ENCODE measurements at regions not wholly inside any gene's neighbourhood (a gene's known extent, or its start where the extent isn't known, plus 50 kb on each side); places are given as distances from the start of the nearest gene placed in this dataset.
"Not testable (repeated sequence)": the region's sequence is repeated elsewhere in the genome, so short reads cannot be mapped to it uniquely, and the experiment has no call there.

GRCh38 chr7:68074242-68074641 is 1077.6 kb downstream of the TYW1 start:
- no peak for DNase-seq (ENCODE audit: low read depth in 2 of 2)

- no peak for DNase-seq (ENCODE audit: low read depth in 2 of 2)
These were observed 1081.6 kb downstream of the TYW1 start for GRCh38 chr7:68078157-68078710.

- not testable (repeated sequence) for DNase-seq (ENCODE audit: low read depth in 2 of 2)
These were observed 1085.7 kb downstream of the TYW1 start for GRCh38 chr7:68082066-68082960.

- not testable (repeated sequence) for DNase-seq (ENCODE audit: low read depth in 2 of 2)
These were observed 1086.5 kb downstream of the TYW1 start for GRCh38 chr7:68082961-68083657.

GRCh38 chr7:68087401-68087800 is 1090.8 kb downstream of the TYW1 start:
- DNase-seq (ENCODE audit: low read depth in 2 of 2) = no peak

GRCh38 chr7:68088879-68089278 is 1092.2 kb downstream of the TYW1 start:
- DNase-seq (ENCODE audit: low read depth in 2 of 2) = no peak

GRCh38 chr7:68090256-68090655 is 1093.6 kb downstream of the TYW1 start:
- not testable (repeated sequence) for DNase-seq (ENCODE audit: low read depth in 2 of 2)

- DNase-seq (ENCODE audit: low read depth in 2 of 2) = no peak
These were observed 1106.7 kb downstream of the TYW1 start for GRCh38 chr7:68103319-68103718.

- DNase-seq (ENCODE audit: low read depth in 2 of 2) = no peak
These were observed 1110.6 kb downstream of the TYW1 start for GRCh38 chr7:68107261-68107660.

GRCh38 chr7:68107968-68108367 is 1111.3 kb downstream of the TYW1 start:
- DNase-seq (ENCODE audit: low read depth in 2 of 2) = no peak

GRCh38 chr7:68109299-68109698 is 1112.7 kb downstream of the TYW1 start:
- no peak for DNase-seq (ENCODE audit: low read depth in 2 of 2)

GRCh38 chr7:68119411-68119810 is 1122.8 kb downstream of the TYW1 start:
- DNase-seq (ENCODE audit: low read depth in 2 of 2) = no peak

- DNase-seq (ENCODE audit: low read depth in 2 of 2) = no peak
These were observed 1124.4 kb downstream of the TYW1 start for GRCh38 chr7:68121056-68121455.

GRCh38 chr7:68121655-68122054 is 1125.0 kb downstream of the TYW1 start:
- DNase-seq (ENCODE audit: low read depth in 2 of 2) = no peak

GRCh38 chr7:68122801-68123200 is 1126.2 kb downstream of the TYW1 start:
- no peak for DNase-seq (ENCODE audit: low read depth in 2 of 2)

GRCh38 chr7:68125168-68125567 is 1128.5 kb downstream of the TYW1 start:
- DNase-seq (ENCODE audit: low read depth in 2 of 2) = no peak

GRCh38 chr7:68133045-68133444 is 1136.4 kb downstream of the TYW1 start:
- no peak for DNase-seq (ENCODE audit: low read depth in 2 of 2)

GRCh38 chr7:68143345-68143744 is 1146.7 kb downstream of the TYW1 start:
- no peak for DNase-seq (ENCODE audit: low read depth in 2 of 2)

- no peak for DNase-seq (ENCODE audit: low read depth in 2 of 2)
These were observed 1150.3 kb downstream of the TYW1 start for GRCh38 chr7:68146983-68147382.

- DNase-seq (ENCODE audit: low read depth in 2 of 2) = no peak
These were observed 1151.1 kb downstream of the TYW1 start for GRCh38 chr7:68147614-68148238.

- DNase-seq (ENCODE audit: low read depth in 2 of 2) = no peak
These were observed 1151.8 kb downstream of the TYW1 start for GRCh38 chr7:68148440-68148839.

- no peak for DNase-seq (ENCODE audit: low read depth in 2 of 2)
These were observed 1155.6 kb downstream of the TYW1 start for GRCh38 chr7:68152205-68152604.
